Esophagus muscularis mucosa (tissue), 4 donors: ENCODE measurements at regions not wholly inside any gene's neighbourhood (a gene's known extent, or its start where the extent isn't known, plus 50 kb on each side); places are given as distances from the start of the nearest gene placed in this dataset.

Source experiments
- EP300 ChIP-seq: sonication (generic); formaldehyde crosslinking; IDR thresholded peaks from one replicate; pipeline ENCODE4 v1.6.1; 2017; ENCODE audit warnings: antibody characterized with exemption
- POLR2A ChIP-seq: fragments of 450-650 bp; IDR thresholded peaks from one replicate; pipeline ENCODE4 v1.6.1; 2017; ENCODE audit warnings: antibody characterized with exemption, moderate library complexity, mild to moderate bottlenecking, low read depth
- TF ChIP-seq, protein P1 (sequence below), 3 experiments: fragments of 200-600 bp in 2 of 3; fragments of 450-650 bp in 1 of 3; sonication (generic) in 2 of 3; IDR thresholded peaks; one replicate each; pipeline ENCODE4 v1.5.1; 2017 to 2019; ENCODE audit warnings: antibody characterized with exemption in 3 of 3, mild to moderate bottlenecking in 2 of 3, moderate library complexity in 1 of 3

GRCh38 chr2:53362934-53363333 is 404.7 kb upstream of the CHAC2 start:
- TF ChIP-seq, protein P1, sequence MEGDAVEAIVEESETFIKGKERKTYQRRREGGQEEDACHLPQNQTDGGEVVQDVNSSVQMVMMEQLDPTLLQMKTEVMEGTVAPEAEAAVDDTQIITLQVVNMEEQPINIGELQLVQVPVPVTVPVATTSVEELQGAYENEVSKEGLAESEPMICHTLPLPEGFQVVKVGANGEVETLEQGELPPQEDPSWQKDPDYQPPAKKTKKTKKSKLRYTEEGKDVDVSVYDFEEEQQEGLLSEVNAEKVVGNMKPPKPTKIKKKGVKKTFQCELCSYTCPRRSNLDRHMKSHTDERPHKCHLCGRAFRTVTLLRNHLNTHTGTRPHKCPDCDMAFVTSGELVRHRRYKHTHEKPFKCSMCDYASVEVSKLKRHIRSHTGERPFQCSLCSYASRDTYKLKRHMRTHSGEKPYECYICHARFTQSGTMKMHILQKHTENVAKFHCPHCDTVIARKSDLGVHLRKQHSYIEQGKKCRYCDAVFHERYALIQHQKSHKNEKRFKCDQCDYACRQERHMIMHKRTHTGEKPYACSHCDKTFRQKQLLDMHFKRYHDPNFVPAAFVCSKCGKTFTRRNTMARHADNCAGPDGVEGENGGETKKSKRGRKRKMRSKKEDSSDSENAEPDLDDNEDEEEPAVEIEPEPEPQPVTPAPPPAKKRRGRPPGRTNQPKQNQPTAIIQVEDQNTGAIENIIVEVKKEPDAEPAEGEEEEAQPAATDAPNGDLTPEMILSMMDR (IDR thresholded peaks at IDR 0.05), result no peak
- TF ChIP-seq POLR2A (no peak), EP300 (no peak)
